PFSK-1 (cell line): ENCODE measurements at regions not wholly inside any gene's neighbourhood (a gene's known extent, or its start where the extent isn't known, plus 50 kb on each side); places are given as distances from the start of the nearest gene placed in this dataset.

Source experiments
- FOXP2 ChIP-seq: optimal IDR thresholded peaks from 2 replicates; pipeline ENCODE3; 2011; ENCODE audit warnings: borderline replicate concordance, control low read depth, inconsistent platforms; ENCODE audit not compliant: insufficient read depth; ENCODE audit errors: extremely low read length, extremely low read depth
- POLR2AphosphoS5 ChIP-seq: IDR thresholded peaks from 2 replicates; pipeline ENCODE4 v1.6.1; 2012; ENCODE audit warnings: low read depth, mild to moderate bottlenecking, control low read depth, low read length, moderate library complexity
- REST ChIP-seq, 2 experiments: IDR thresholded peaks; 2 replicates each; pipeline versions ENCODE4 v1.6.1 to v1.8.0; 2011 to 2012; ENCODE audit warnings: low read depth in 2 of 2, low read length in 2 of 2, control low read depth in 1 of 2, inconsistent platforms in 1 of 2, mild to moderate bottlenecking in 1 of 2, moderate library complexity in 1 of 2; ENCODE audit not compliant: insufficient read depth in 1 of 2
- SIN3A ChIP-seq: IDR thresholded peaks from 2 replicates; pipeline ENCODE4 v1.6.1; 2012; ENCODE audit warnings: mild to moderate bottlenecking, low read length, moderate library complexity, borderline replicate concordance; ENCODE audit not compliant: insufficient read depth
- TAF1 ChIP-seq: IDR thresholded peaks from 2 replicates; pipeline ENCODE4 v1.6.1; 2012; ENCODE audit warnings: low read length, control low read depth, borderline replicate concordance; ENCODE audit not compliant: insufficient read depth

GRCh38 chr5:125085797-125086505 is 339.5 kb upstream of the ZNF608 start:
- TF ChIP-seq SIN3A (no peak), REST (IDR thresholded peaks at IDR 0.05; ENCODE audit: insufficient read depth in 1 of 2, low read depth in 2 of 2, low read length in 2 of 2) (no peak), TAF1 (no peak), POLR2AphosphoS5 (no peak), FOXP2 (no peak)
